HepG2 (cell line): ENCODE measurements at regions not wholly inside any gene's neighbourhood (a gene's known extent, or its start where the extent isn't known, plus 50 kb on each side); places are given as distances from the start of the nearest gene placed in this dataset.

Experiments used
- ATF7 ChIP-seq, 2 experiments: fragments of 450-650 bp in 1 of 2; sonication (generic) in 1 of 2; formaldehyde crosslinking in 1 of 2; IDR thresholded peaks; 2 replicates each; pipeline versions ENCODE4 v1.4.0 to v1.6.1; 2016 to 2020; ENCODE audit warnings: antibody characterized with exemption in 1 of 2, mild to moderate bottlenecking in 1 of 2, missing genetic modification reagents in 1 of 2
- ERF ChIP-seq: IDR thresholded peaks from 2 replicates; pipeline ENCODE4 v1.6.1; 2018; ENCODE audit warnings: missing biosample characterization, missing genetic modification reagents
- GATAD2A ChIP-seq: IDR thresholded peaks from 2 replicates; pipeline ENCODE4 v1.6.1; 2016
- HNF1A ChIP-seq, 2 experiments: sonication (generic) in 1 of 2; formaldehyde crosslinking in 1 of 2; IDR thresholded peaks; 2 replicates each; pipeline versions ENCODE4 v1.4.0 to v1.6.1; 2016 to 2020; ENCODE audit warnings: borderline replicate concordance in 1 of 2, low read depth in 1 of 2, mild to moderate bottlenecking in 1 of 2, missing genetic modification reagents in 1 of 2
- HNF4G ChIP-seq, 2 experiments: sonication (generic) in 1 of 2; formaldehyde crosslinking in 1 of 2; IDR thresholded peaks; 2 replicates each; pipeline versions ENCODE4 v1.4.0 to v1.6.1; 2011 to 2020; ENCODE audit warnings: borderline replicate concordance in 2 of 2, low read depth in 2 of 2, mild to moderate bottlenecking in 2 of 2, low read length in 1 of 2, missing genetic modification reagents in 1 of 2, moderate library complexity in 1 of 2
- IRF9 ChIP-seq: sonication (generic); formaldehyde crosslinking; IDR thresholded peaks from 2 replicates; pipeline ENCODE4 v1.8.0; 2022; ENCODE audit warnings: missing genetic modification reagents, mild to moderate bottlenecking, borderline replicate concordance
- PTBP1 ChIP-seq: fragments of 200-400 bp; formaldehyde crosslinking; IDR thresholded peaks from 2 replicates; pipeline ENCODE4 v1.6.1; 2018; ENCODE audit warnings: low read length, low read depth; ENCODE audit not compliant: poor library complexity, severe bottlenecking
- RBFOX2 ChIP-seq: fragments of 200-400 bp; formaldehyde crosslinking; IDR thresholded peaks from 2 replicates; pipeline ENCODE4 v1.6.1; 2017; ENCODE audit warnings: low read depth, mild to moderate bottlenecking, low read length
- SNAPC4 ChIP-seq: sonication (generic); formaldehyde crosslinking; IDR thresholded peaks from 2 replicates; pipeline ENCODE4 v1.4.0; 2020; ENCODE audit warnings: mild to moderate bottlenecking, missing genetic modification reagents
- U2AF2 ChIP-seq: fragments of 200-400 bp; formaldehyde crosslinking; IDR thresholded peaks from 2 replicates; pipeline ENCODE4 v1.6.1; 2017; ENCODE audit warnings: low read depth, mild to moderate bottlenecking, low read length
- ZNF30 ChIP-seq: sonication (generic); formaldehyde crosslinking; IDR thresholded peaks from 2 replicates; pipeline ENCODE4 v1.5.0; 2020; ENCODE audit warnings: mild to moderate bottlenecking, missing genetic modification reagents
- ZNF609 ChIP-seq: sonication (generic); formaldehyde crosslinking; IDR thresholded peaks from 2 replicates; pipeline ENCODE4 v1.4.0; 2020; ENCODE audit warnings: mild to moderate bottlenecking, missing genetic modification reagents, borderline replicate concordance

- TF ChIP-seq U2AF2: no peak
- TF ChIP-seq GATAD2A (CRISPR knock-in tag): peak; percentile 48; the same call in 1 of the 2 replicates
- TF ChIP-seq ZNF30 (CRISPR knock-in tag): no peak
- no peak for TF ChIP-seq PTBP1
- TF ChIP-seq ATF7 (IDR thresholded peaks at IDR 0.05): no peak
- 0 out of 2 replicates have a peak, but pooled peaks have one; percentile 22 for TF ChIP-seq ATF7 (CRISPR knock-in tag; IDR thresholded peaks at IDR 0.05)
- peak; percentile 63 for TF ChIP-seq ZNF609
- TF ChIP-seq IRF9 (CRISPR knock-in tag): peak; percentile 25; the same call in 1 of the 2 replicates
- TF ChIP-seq HNF1A (IDR thresholded peaks at IDR 0.05; ENCODE audit: low read depth): no peak
- TF ChIP-seq HNF1A (CRISPR knock-in tag; IDR thresholded peaks at IDR 0.05; ENCODE audit: borderline replicate concordance): peak; percentile 66; the same call in 1 of the 2 replicates
- TF ChIP-seq RBFOX2: no peak
- peak; percentile 100 for TF ChIP-seq HNF4G (IDR thresholded peaks at IDR 0.05; ENCODE audit: borderline replicate concordance, low read depth, low read length)
- peak; percentile 99 for TF ChIP-seq HNF4G (CRISPR knock-in tag; IDR thresholded peaks at IDR 0.05; ENCODE audit: borderline replicate concordance, low read depth)
- 0 out of 2 replicates have a peak, but pooled peaks have one; percentile 39 for TF ChIP-seq ERF
- TF ChIP-seq SNAPC4 (CRISPR knock-in tag): no peak
These were observed 51.8 kb upstream of the JPH3 start (continued) for GRCh38 chr16:87550495-87550961.
